ENCODE measurements at regions not wholly inside any gene's neighbourhood (a gene's known extent, or its start where the extent isn't known, plus 50 kb on each side); places are given as distances from the start of the nearest gene placed in this dataset.

DNA sequence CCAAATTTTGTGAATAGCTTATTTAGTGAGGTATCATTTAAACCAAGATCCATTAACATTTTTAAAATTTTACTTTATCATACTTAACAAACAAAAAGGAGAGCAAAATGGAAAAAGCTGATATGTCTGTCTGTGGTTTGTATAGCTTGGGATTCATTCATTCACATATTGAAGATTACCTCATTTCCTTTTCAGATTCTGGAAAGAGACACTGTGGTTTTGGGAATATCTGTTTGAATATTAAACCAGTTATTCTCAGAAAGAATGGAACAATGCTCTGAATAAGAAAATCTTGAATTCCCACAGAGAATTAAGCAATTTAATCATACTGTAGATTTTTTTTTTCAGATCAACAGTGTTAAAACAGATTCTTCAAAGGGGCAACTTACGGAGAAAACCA lies 93.8 kb upstream of the PRDX6 start:
- TF ChIP-seq CTCF (IDR thresholded peaks at IDR 0.05; ENCODE audit: insufficient read depth, low read length) (no peak), GABPA (IDR thresholded peaks at IDR 0.05; ENCODE audit: low read depth) (no peak)
